Mesodermal cell (in vitro differentiated cells): ENCODE measurements at regions not wholly inside any gene's neighbourhood (a gene's known extent, or its start where the extent isn't known, plus 50 kb on each side); places are given as distances from the start of the nearest gene placed in this dataset.

Experiments used
- H3K27ac ChIP-seq: 2 replicates; pipeline ENCODE4 v1.7.0; 2013; ENCODE audit warnings: mild to moderate bottlenecking, low read depth, low read length, moderate library complexity; ENCODE audit not compliant: severe bottlenecking
- H3K36me3 ChIP-seq: 2 replicates; pipeline ENCODE4 v1.7.1; 2013; ENCODE audit warnings: mild to moderate bottlenecking, low read length, moderate library complexity; ENCODE audit not compliant: control insufficient read depth, insufficient read depth
- H3K4me1 ChIP-seq: one replicate; pipeline ENCODE4 v1.7.1; 2013; ENCODE audit warnings: mild to moderate bottlenecking, low read length; ENCODE audit not compliant: insufficient read depth, control insufficient read depth, poor library complexity, severe bottlenecking
- H3K4me3 ChIP-seq: 2 replicates; pipeline ENCODE4 v1.7.0; 2013; ENCODE audit warnings: low read length, control low read depth, mild to moderate bottlenecking; ENCODE audit not compliant: insufficient read depth, poor library complexity, severe bottlenecking; ENCODE audit errors: extremely low read depth
- H3K9me3 ChIP-seq: 2 replicates; pipeline ENCODE4 v1.7.1; 2013; ENCODE audit warnings: mild to moderate bottlenecking, low read length, moderate library complexity; ENCODE audit not compliant: control insufficient read depth
- WGBS, 2 experiments: methylation state at CpG; one replicate each; pipeline ENCODE4 v1.1.5; 2013; ENCODE audit warnings: missing lambda C conversion rate in 2 of 2; ENCODE audit not compliant: insufficient coverage in 2 of 2; 5-methylcytosine and 5-hydroxymethylcytosine counted together

DNA sequence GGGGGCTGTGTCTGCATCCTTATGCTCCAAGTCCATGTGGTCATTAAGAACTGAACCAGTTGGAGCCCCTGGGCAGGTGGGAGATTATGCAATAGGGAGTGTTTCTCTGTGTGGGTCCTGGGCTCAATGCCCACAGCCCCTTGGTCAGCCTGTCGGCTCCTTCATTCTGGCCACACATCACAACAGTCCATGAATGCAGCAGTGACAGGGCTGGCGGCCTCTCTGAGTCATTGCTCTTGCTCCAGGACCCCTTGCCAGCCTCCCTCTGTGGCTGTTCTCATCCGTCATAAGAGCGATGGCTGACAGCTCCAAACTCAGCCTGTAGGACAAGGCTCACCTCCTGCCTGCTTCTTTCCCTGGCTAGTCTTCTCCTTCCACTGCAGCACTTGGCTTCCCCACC, 609.5 kb upstream of the CDH4 start:
- Histone ChIP-seq H3K36me3 (no peaks in the 10 kb centered on the region), H3K27ac (no peak overlapping the region), H3K9me3 (peaks cover 8% of the 10 kb centered on the region), H3K4me3 (no peak overlapping the region), H3K4me1 (no peaks in the 10 kb centered on the region)
- 76 to 100% methylated on average over 2 to 4 of the region's 4 CpGs for WGBS, 2 experiments

DNA sequence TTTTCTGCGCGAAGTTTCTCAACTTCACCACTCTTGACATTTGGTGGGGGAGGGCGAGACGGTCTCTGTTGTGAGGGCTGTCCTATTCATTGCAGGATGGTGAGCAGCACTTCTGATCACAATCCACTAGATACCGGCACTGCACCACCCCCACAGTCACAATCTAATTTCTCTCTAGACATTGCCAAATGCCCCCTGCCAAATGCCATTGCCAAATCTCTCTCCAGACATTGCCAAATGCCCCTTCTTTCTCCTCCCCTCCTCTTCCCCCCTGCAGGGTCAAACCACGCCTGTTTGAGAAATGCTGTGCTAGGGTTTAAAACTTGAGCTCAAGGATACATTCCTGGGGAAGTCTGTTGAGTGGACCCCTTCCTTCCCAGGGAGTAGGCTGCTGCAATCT, 603.5 kb upstream of the CDH4 start:
- Histone ChIP-seq H3K27ac (no peak overlapping the region), H3K36me3 (no peaks in the 10 kb centered on the region), H3K4me1 (no peaks in the 10 kb centered on the region), H3K9me3 (peaks cover 8% of the 10 kb centered on the region), H3K4me3 (no peak overlapping the region)
- 77 to 86% methylated on average over 4 of the region's 6 CpGs for WGBS, 2 experiments

DNA sequence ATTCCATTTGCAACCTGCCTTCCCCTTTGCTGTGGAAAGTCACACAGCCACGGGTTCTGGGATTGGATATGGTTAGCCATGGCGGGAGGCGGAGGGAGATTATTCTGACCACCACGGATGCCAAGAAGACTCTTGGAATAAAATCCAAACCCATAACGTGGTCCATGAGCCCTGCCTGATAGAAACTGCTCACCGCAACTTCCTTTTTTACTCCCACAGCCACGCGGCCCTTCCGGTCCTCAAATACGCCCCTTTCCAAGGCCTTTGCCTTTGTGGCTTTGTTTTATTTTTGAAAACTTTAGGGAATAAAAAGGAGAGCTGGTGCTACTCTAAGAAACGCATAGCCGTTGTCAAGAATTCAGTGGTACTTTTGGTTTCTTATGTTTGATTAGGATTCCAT, 602.5 kb upstream of the CDH4 start:
- no peaks in the 10 kb centered on the region for H3K36me3 ChIP-seq
- no peak overlapping the region for H3K4me3 ChIP-seq
- 97 to 98% methylated on average over 5 to 9 of the region's 12 CpGs for WGBS, 2 experiments
- no peaks in the 10 kb centered on the region for H3K4me1 ChIP-seq
- H3K27ac ChIP-seq, result no peak overlapping the region
- peaks cover 8% of the 10 kb centered on the region for H3K9me3 ChIP-seq

DNA sequence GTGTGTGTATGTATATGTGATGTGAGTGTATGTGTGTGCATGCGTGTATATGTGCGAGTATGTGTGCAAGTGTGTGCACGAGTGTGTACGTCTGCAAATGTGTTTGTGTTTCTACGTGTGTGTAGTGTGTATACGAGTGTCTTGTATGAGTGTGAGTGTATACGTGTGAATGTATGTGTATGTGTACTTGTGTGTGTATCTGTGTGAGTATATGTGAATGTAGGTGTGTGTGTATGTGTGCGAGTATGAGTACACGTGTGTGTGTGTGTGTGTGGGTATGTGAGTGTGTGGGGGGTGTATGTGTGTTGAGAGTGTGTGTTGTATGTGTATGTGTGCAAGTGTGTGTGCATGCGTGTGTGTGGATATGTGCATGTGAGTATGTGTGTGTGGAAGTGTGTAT, 602.0 kb upstream of the CDH4 start:
- Histone ChIP-seq H3K4me3 (no peak overlapping the region), H3K36me3 (no peaks in the 10 kb centered on the region), H3K27ac (no peak overlapping the region), H3K4me1 (no peaks in the 10 kb centered on the region), H3K9me3 (peaks cover 8% of the 10 kb centered on the region)
- 89 to 97% methylated on average over 9 to 10 of the region's 10 CpGs for WGBS, 2 experiments

DNA sequence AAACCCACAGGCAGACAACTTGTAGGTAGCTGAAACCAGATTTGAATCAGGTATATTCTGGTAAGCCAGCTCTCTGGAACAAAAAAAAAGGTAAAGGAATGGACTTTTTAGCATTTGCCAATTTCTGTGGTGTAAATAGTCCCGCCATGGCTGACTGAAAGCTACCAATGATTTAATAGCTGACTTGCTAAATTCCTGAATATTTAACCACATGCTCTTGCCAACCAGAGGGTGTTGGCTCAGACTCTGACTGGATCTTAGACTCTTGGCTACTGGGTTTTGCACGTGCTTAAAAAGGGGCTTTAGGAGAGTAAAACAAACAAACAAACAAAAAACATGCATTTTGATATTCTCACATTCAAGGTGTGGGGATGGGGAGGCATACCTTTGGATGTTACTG, 600.0 kb upstream of the CDH4 start:
- Histone ChIP-seq H3K4me1 (no peaks in the 10 kb centered on the region), H3K27ac (no peak overlapping the region), H3K9me3 (peaks cover 3% of the 10 kb centered on the region), H3K36me3 (no peaks in the 10 kb centered on the region), H3K4me3 (no peak overlapping the region)
- no CpG with 5 or more reads among the region's 2 CpGs for WGBS, 2 experiments

DNA sequence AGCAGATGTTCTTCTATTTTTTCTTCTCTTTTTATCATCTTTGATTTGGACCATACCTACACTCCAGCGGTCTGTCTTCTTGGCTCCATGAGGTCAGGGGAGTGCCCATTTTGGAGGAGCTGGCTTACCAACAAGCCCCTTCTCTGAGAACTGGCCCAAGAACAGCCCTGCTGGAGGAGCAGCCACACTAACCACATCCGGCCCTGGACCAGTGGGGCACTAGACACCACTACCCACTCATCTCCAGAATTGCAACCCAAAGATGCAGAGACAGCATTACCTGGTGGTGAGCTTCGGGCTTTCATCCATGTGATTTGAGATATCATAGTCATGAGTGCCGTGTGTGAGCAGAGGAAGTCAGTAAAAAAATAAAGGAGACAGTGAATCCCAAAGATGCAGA, 599.4 kb upstream of the CDH4 start:
- Histone ChIP-seq H3K9me3 (no peaks in the 10 kb centered on the region), H3K27ac (no peak overlapping the region), H3K36me3 (no peaks in the 10 kb centered on the region), H3K4me3 (no peak overlapping the region), H3K4me1 (no peaks in the 10 kb centered on the region)
- 75 to 87% methylated on average over 3 of the region's 4 CpGs for WGBS, 2 experiments

GRCh38 chr20:60653111-60653845, 598.8 kb upstream of the CDH4 start:
- WGBS, 2 experiments, result 80 to 83% methylated on average over 1 of the region's 2 CpGs
- no peaks in the 10 kb centered on the region for H3K36me3 ChIP-seq
- H3K4me3 ChIP-seq, result no peak overlapping the region
- no peaks in the 10 kb centered on the region for H3K4me1 ChIP-seq
- H3K9me3 ChIP-seq, result no peaks in the 10 kb centered on the region
- no peak overlapping the region for H3K27ac ChIP-seq

DNA sequence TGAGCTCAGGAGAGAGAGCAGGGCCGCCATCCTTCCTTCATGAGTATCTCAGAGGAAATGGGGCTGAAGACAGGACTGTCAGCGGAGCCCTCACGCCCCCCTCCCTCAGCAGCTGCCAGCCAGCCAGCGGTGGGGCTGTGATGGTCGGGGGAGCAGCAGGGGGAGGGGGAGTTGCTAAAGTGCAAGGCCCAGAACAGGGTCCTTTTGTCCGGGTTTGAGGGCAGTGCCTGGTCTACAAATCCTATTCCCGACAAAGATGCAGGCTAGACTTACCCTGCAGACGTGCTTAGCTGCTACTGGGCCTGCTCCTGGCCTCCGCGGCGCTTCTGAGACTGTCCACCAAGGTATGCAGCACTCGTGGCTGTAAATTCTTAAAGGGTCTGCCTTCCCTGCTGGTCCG, 593.4 kb upstream of the CDH4 start:
- Histone ChIP-seq H3K4me3 (no peak overlapping the region), H3K4me1 (peaks cover 2% of the 10 kb centered on the region), H3K27ac (no peak overlapping the region), H3K36me3 (no peaks in the 10 kb centered on the region), H3K9me3 (no peaks in the 10 kb centered on the region)
- WGBS, 2 experiments, result 70 to 79% methylated on average over 9 to 10 of the region's 13 CpGs

- no peaks in the 10 kb centered on the region for H3K9me3 ChIP-seq
- H3K36me3 ChIP-seq, result no peaks in the 10 kb centered on the region
- H3K4me1 ChIP-seq, result peaks cover 2% of the 10 kb centered on the region
- WGBS, 2 experiments, result 85 to 96% methylated on average over 3 to 7 of the region's 8 CpGs
- no peak overlapping the region for H3K4me3 ChIP-seq
- H3K27ac ChIP-seq, result no peak overlapping the region
These were observed 592.8 kb upstream of the CDH4 start for GRCh38 chr20:60659240-60659639.

DNA sequence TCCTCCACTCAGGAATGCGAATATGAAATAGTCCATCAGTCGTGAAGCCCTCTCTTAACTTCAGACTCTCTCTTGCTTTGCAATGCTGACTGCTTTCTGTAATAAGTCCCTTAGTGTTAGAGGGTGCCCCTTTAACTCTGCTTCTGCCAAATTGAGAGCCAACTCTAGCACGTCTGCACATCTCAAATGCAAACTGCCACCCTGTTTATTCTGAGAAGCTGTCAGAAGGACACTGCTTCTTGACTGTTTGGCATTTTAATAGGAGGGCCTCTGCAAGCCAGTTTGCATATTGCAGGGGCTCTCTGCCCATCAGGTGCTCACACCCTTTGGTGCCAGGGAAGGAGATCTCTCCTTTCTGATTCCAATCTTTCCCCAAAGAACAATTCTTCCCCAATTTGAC, 589.8 kb upstream of the CDH4 start:
- no peak overlapping the region for H3K27ac ChIP-seq
- H3K4me3 ChIP-seq, result no peak overlapping the region
- no peaks in the 10 kb centered on the region for H3K9me3 ChIP-seq
- 90 to 100% methylated on average over 1 of the region's 3 CpGs for WGBS, 2 experiments
- H3K36me3 ChIP-seq, result no peaks in the 10 kb centered on the region
- H3K4me1 ChIP-seq, result peaks cover 2% of the 10 kb centered on the region

DNA sequence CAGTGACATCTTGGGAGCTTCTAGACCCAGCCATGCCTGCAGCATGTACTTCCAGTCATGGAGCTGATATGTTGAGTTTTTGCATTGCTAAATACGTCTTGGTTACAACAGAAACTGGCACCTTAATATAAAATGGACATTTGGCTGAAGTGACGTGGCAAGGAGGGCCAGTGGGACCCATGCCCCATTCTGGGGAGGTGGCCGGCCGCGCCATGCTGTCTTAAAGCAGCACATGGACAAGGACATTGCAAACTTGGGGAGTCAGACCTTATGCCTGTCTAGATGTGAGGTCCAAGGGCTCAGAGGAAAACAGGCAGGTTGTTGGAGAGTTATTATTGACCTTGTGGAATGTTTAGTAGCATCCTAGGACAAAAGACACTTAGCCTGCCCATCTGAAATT, 588.0 kb upstream of the CDH4 start:
- Histone ChIP-seq H3K27ac (no peak overlapping the region), H3K4me3 (no peak overlapping the region), H3K9me3 (no peaks in the 10 kb centered on the region), H3K4me1 (peaks cover under 1% of the 10 kb centered on the region), H3K36me3 (no peaks in the 10 kb centered on the region)
- 89 to 90% methylated on average over 4 to 5 of the region's 5 CpGs for WGBS, 2 experiments
